ENCODE measurements at regions not wholly inside any gene's neighbourhood (a gene's known extent, or its start where the extent isn't known, plus 50 kb on each side); places are given as distances from the start of the nearest gene placed in this dataset.

DNA sequence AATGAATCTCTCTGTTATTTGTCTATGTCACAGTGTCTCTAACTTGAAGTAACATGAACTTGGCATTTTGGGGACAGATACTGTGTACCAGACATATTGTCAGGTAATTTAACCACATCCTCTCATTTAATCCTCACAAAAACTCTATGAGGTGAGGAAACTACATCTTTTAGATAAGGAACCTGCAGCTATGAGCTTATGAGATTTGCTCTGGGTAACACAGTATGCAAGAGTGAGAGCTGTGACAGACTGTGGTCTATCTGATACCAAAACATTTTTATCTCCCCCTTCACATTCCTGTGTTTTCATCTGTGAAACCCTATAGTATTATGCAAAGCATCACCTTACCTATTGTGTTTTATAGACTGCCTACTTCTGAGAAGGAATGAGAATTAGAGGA is 58.4 kb upstream of the HS3ST1 start:
- DNase-seq (no peak), ATAC-seq (no peak)
- Mint-ChIP-seq H3K4me3 (no peak overlapping the region), H3K4me1 (ENCODE audit: low read depth) (peaks cover 29% of the 10 kb centered on the region), H3K27ac (no peak overlapping the region), H3K27me3 (ENCODE audit: low read depth) (no peaks in the 10 kb centered on the region), H3K36me3 (ENCODE audit: low read depth) (peaks cover 5% of the 10 kb centered on the region), H3K9me3 (ENCODE audit: insufficient read depth) (no peaks in the 10 kb centered on the region)
- CTCF ChIA-PET = no interaction called here
- POLR2A ChIA-PET = no interaction called here

DNA sequence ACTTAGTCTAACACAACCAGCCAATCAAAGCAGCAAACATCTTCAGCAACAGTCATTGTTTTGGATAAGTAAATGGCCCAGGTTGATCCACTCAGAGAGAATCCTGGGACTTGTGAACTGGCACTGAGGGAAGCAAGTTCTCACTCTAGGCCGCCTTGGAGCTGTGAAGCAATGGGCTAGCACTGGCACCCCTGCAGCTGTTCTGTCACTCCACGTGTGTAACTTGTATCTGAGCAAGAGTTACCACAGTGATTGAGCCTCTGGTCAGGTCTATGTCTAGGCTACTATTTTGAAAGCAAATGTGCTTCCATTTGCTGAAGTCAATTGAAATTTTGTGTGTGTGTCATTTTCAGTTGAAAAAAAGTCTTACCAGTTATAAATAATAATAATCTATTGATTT is 57.2 kb upstream of the HS3ST1 start:
- ATAC-seq (no peak), DNase-seq (no peak)
- ChIA-PET POLR2A (no interaction called here), CTCF (interaction anchor here (1.0 kb wide), 1 partner anchor 14 kb away, joined by 3 read pairs; no protein-coding TSS in a partner anchor)
- no peaks in the 10 kb centered on the region for H3K9me3 Mint-ChIP-seq (ENCODE audit: insufficient read depth)
- H3K27ac Mint-ChIP-seq = no peak overlapping the region
- peaks cover 5% of the 10 kb centered on the region for H3K36me3 Mint-ChIP-seq (ENCODE audit: low read depth)
- H3K4me3 Mint-ChIP-seq = no peak overlapping the region
- no peaks in the 10 kb centered on the region for H3K27me3 Mint-ChIP-seq (ENCODE audit: low read depth)
- peaks cover 29% of the 10 kb centered on the region for H3K4me1 Mint-ChIP-seq (ENCODE audit: low read depth)

DNA sequence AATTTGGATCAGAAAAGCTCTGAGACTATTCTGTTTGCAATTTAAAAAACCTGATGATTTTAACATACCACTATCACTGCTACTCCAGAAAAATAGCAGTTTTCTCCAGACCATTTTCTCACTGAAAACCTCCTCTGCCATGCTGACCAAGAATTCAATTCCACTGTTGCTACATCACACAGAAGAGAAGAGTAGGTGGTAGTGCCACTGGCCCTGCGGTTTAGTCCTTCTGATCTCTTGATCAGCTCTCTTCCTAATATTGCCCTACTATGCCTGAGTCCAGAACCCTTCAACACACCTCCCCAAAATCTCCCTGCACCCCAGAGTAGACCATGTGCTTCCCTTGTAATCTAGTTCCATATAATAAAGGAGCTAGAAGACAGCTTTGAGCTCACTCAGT is 55.8 kb upstream of the HS3ST1 start:
- POLR2A ChIA-PET = no interaction called here
- no peak for ATAC-seq
- no peaks in the 10 kb centered on the region for H3K27me3 Mint-ChIP-seq (ENCODE audit: low read depth)
- CTCF ChIA-PET = interaction anchor here (1.4 kb wide), 1 partner anchor 13 kb away, joined by 4 read pairs; no protein-coding TSS in a partner anchor
- no peak overlapping the region for H3K4me3 Mint-ChIP-seq
- no peak overlapping the region for H3K27ac Mint-ChIP-seq
- DNase-seq = no peak
- no peaks in the 10 kb centered on the region for H3K9me3 Mint-ChIP-seq (ENCODE audit: insufficient read depth)
- H3K4me1 Mint-ChIP-seq (ENCODE audit: low read depth) = peaks cover 24% of the 10 kb centered on the region
- peaks cover 7% of the 10 kb centered on the region for H3K36me3 Mint-ChIP-seq (ENCODE audit: low read depth)

DNA sequence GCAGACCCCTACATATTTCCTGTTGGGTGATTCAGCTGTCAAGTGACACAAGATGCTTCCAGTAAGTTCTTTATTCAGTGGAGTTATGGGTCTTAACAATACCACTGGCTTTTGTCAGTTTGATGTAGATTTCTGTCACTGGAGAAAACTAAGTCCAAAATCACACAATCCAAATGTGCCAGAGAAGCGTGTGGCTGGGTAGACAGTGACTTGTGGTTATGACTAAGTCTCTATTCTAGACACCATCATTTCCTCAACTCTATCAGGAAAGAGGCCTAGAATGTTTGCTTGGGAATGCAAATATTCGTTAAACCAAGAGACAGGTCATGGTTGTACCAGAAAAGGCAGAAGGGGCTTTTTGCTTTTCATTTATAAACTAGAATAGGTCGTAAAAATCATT is 54.4 kb upstream of the HS3ST1 start:
- DNase-seq = no peak
- POLR2A ChIA-PET = no interaction called here
- CTCF ChIA-PET = no interaction called here

DNA sequence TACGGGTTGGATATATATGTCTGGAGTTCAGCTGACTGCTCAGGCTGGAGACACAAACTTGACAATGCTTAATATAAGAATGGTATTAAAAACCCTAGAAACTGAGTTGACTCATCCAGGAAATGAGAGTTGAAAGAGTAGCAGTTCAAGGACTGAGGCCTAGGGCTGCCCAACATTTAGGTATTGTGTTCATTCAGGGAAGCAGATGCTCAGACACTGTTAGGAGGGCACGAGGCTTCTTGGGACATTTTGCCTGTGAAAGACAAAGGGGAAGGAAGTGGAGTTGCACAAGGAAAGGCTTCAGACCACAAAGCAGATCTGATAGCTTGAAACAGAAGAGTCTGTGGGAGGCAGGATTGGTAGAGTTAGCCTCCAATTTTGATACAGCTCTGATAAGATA is 52.0 kb upstream of the HS3ST1 start:
- Mint-ChIP-seq H3K9me3 (ENCODE audit: insufficient read depth) (peaks cover 13% of the 10 kb centered on the region), H3K4me1 (ENCODE audit: low read depth) (peaks cover 2% of the 10 kb centered on the region), H3K36me3 (ENCODE audit: low read depth) (peaks cover 11% of the 10 kb centered on the region), H3K4me3 (no peak overlapping the region), H3K27ac (no peak overlapping the region), H3K27me3 (ENCODE audit: low read depth) (no peaks in the 10 kb centered on the region)
- ATAC-seq (peak; percentile 97), DNase-seq (peak; percentile 54)
- ChIA-PET CTCF (interaction anchor here (0.8 to 1.6 kb wide), 3 partner anchors 9 to 17 kb away, joined by 3 to 4 read pairs (median 3); no protein-coding TSS in a partner anchor), POLR2A (interaction anchor here (0.8 kb wide), 1 partner anchor 9 kb away, joined by 3 read pairs; no protein-coding TSS in a partner anchor)

More for the DNA sequence above, 54.4 kb upstream of the HS3ST1 start:
- no peak overlapping the region for H3K27ac Mint-ChIP-seq
- peaks cover 3% of the 10 kb centered on the region for H3K9me3 Mint-ChIP-seq (ENCODE audit: insufficient read depth)
- H3K4me1 Mint-ChIP-seq (ENCODE audit: low read depth) = peaks cover 14% of the 10 kb centered on the region
- peaks cover 9% of the 10 kb centered on the region for H3K36me3 Mint-ChIP-seq (ENCODE audit: low read depth)
- no peak overlapping the region for H3K4me3 Mint-ChIP-seq
- H3K27me3 Mint-ChIP-seq (ENCODE audit: low read depth) = no peaks in the 10 kb centered on the region
- ATAC-seq = no peak

All from activated CD8-positive, alpha-beta T cell treated with anti-CD3 and anti-CD28 coated beads, Interleukin-2, amount 10 ng/mL, durations not matched to agents 7 days and 5 days (primary cell).